ENCODE measurements at regions not wholly inside any gene's neighbourhood (a gene's known extent, or its start where the extent isn't known, plus 50 kb on each side); places are given as distances from the start of the nearest gene placed in this dataset.

DNA sequence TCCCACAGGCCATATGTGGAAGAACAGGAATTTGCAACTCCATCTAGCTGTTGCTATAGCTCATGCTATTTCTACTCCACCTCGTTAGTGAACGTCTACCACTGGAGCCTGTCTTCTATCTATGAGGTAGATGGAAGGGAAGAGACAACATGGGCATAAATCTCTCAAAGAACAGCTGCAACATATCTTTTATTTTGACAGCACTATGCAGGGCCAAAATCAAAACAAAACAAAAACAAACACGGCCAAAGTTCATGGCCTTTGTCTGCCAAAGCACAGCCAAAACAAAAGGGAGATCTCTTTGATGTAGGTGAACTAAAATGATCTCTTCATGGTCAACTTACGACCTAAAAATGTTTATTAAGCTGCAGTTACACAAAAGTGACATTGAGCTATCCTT is 215.2 kb upstream of the MPPED2 start:
- TF ChIP-seq, protein P1, sequence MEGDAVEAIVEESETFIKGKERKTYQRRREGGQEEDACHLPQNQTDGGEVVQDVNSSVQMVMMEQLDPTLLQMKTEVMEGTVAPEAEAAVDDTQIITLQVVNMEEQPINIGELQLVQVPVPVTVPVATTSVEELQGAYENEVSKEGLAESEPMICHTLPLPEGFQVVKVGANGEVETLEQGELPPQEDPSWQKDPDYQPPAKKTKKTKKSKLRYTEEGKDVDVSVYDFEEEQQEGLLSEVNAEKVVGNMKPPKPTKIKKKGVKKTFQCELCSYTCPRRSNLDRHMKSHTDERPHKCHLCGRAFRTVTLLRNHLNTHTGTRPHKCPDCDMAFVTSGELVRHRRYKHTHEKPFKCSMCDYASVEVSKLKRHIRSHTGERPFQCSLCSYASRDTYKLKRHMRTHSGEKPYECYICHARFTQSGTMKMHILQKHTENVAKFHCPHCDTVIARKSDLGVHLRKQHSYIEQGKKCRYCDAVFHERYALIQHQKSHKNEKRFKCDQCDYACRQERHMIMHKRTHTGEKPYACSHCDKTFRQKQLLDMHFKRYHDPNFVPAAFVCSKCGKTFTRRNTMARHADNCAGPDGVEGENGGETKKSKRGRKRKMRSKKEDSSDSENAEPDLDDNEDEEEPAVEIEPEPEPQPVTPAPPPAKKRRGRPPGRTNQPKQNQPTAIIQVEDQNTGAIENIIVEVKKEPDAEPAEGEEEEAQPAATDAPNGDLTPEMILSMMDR (IDR thresholded peaks at IDR 0.05) = no peak
- TF ChIP-seq EZH2phosphoT487 (IDR thresholded peaks at IDR 0.05) (no peak), EZH2 (IDR thresholded peaks at IDR 0.05) (no peak)

Measured in neural progenitor cell (in vitro differentiated cells).